ENCODE measurements at regions not wholly inside any gene's neighbourhood (a gene's known extent, or its start where the extent isn't known, plus 50 kb on each side); places are given as distances from the start of the nearest gene placed in this dataset.
A peak's percentile ranks its signal among the peaks of the same experiment; 100 is the strongest.

DNA sequence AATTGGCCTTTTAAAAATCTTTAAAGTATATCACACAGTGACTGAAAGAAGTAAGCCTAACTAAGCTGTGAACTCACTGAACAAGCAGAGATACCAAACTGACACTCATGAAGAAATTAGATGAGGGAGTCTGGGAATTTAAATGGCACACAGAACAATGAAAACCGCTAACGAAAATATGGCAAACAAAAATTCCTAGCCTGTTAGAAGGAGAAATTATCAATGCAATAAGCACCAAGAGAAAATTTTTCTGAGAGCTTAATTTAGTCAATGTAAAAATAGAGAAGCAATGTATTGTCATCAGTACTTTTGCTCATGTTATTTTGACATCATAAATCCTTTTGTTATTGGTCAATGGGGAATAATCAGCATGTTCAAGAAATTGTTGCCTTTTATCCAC, 291.1 kb upstream of the PDZRN3 start:
- H3K27ac ChIP-seq (ENCODE audit: insufficient read depth, low read length, poor library complexity, severe bottlenecking) = no peak overlapping the region
- H3K36me3 ChIP-seq (ENCODE audit: control insufficient read depth, insufficient read depth, low read length) = no peaks in the 10 kb centered on the region
- Mint-ChIP-seq H3K27me3 (no peaks in the 10 kb centered on the region), H3K36me3 (no peaks in the 10 kb centered on the region), H3K4me1 (no peaks in the 10 kb centered on the region), H3K4me3 (no peak overlapping the region), H3K27ac (no peak overlapping the region), H3K9me3 (peaks cover 0 to 3% (median 2%) of the 10 kb centered on the region in 7 donors)
- no peak for DNase-seq
- H3K27me3 ChIP-seq (ENCODE audit: control insufficient read depth, insufficient read depth, low read length) = no peaks in the 10 kb centered on the region
- H3K9me3 ChIP-seq (ENCODE audit: control insufficient read depth in 2 of 2, low read length in 2 of 2) = no peaks in the 10 kb centered on the region
- ATAC-seq (ENCODE audit: low read depth in 2 of 2) = no peak
- H3K4me1 ChIP-seq (ENCODE audit: control insufficient read depth, insufficient read depth, low read length, poor library complexity, severe bottlenecking) = no peaks in the 10 kb centered on the region
- H3K4me3 ChIP-seq (ENCODE audit: low read depth, low read length) = no peak overlapping the region

DNA sequence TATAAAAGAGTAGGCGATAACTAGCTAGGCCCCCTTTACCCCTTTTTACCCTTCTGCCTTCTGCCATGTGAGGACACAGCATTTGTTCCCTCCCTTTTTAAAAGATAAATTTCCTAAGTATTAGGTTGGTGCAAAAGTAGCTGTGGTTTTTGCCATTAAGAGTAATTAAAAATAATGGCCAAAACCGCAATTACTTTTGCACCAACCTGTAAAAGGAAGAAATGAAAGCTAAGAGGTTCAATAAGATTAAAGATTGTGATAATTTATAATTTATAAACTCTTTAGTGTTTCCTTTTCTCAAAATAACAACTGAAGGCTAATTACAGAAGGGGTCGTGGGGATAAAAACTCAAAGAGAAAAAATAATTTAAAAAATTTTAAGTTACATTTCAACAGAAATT, 283.5 kb upstream of the PDZRN3 start:
- no peak for DNase-seq

DNA sequence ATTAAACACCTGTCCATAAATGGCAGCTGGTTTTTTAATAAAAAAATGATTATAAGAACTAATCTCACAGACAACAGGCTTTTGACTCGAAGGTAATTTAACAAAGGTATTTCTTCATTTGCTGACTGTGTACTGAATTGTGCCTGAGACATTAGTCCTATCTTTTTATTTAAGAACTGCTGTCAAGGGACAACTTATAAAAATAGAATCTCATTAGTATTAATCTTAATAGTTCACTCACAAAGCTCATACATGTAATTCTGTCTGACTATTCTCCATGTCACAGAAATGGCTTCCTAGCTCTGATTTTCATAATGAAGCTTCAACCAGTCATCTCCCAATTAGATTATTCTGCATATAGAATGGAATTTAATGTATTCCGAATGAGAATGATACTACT, 276.9 kb upstream of the PDZRN3 start:
- H3K27ac ChIP-seq (ENCODE audit: insufficient read depth, low read length, poor library complexity, severe bottlenecking) = no peak overlapping the region
- Mint-ChIP-seq H3K4me1 (no peaks in the 10 kb centered on the region), H3K9me3 (peaks cover 0 to 9% (median 4%) of the 10 kb centered on the region in 7 donors), H3K27ac (no peak overlapping the region), H3K27me3 (no peaks in the 10 kb centered on the region), H3K36me3 (no peaks in the 10 kb centered on the region), H3K4me3 (no peak overlapping the region)
- ATAC-seq (ENCODE audit: low read depth in 2 of 2) = no peak
- H3K4me3 ChIP-seq (ENCODE audit: low read depth, low read length) = no peak overlapping the region
- no peaks in the 10 kb centered on the region for H3K4me1 ChIP-seq (ENCODE audit: control insufficient read depth, insufficient read depth, low read length, poor library complexity, severe bottlenecking)
- H3K9me3 ChIP-seq (ENCODE audit: control insufficient read depth in 2 of 2, low read length in 2 of 2) = no peaks in the 10 kb centered on the region
- H3K36me3 ChIP-seq (ENCODE audit: control insufficient read depth, insufficient read depth, low read length) = no peaks in the 10 kb centered on the region
- no peaks in the 10 kb centered on the region for H3K27me3 ChIP-seq (ENCODE audit: control insufficient read depth, insufficient read depth, low read length)
- DNase-seq = no peak

More for the DNA sequence above, 283.5 kb upstream of the PDZRN3 start:
- Mint-ChIP-seq H3K36me3 (no peaks in the 10 kb centered on the region), H3K27me3 (no peaks in the 10 kb centered on the region), H3K9me3 (peaks cover 0 to 11% (median 7%) of the 10 kb centered on the region in 7 donors), H3K27ac (no peak overlapping the region), H3K4me1 (no peaks in the 10 kb centered on the region), H3K4me3 (no peak overlapping the region)
- Histone ChIP-seq H3K27me3 (ENCODE audit: control insufficient read depth, insufficient read depth, low read length) (no peaks in the 10 kb centered on the region), H3K4me1 (ENCODE audit: control insufficient read depth, insufficient read depth, low read length, poor library complexity, severe bottlenecking) (no peaks in the 10 kb centered on the region), H3K4me3 (ENCODE audit: low read depth, low read length) (no peak overlapping the region), H3K27ac (ENCODE audit: insufficient read depth, low read length, poor library complexity, severe bottlenecking) (no peak overlapping the region), H3K36me3 (ENCODE audit: control insufficient read depth, insufficient read depth, low read length) (no peaks in the 10 kb centered on the region), H3K9me3 (ENCODE audit: control insufficient read depth in 2 of 2, low read length in 2 of 2) (no peaks in the 10 kb centered on the region)
- ATAC-seq (ENCODE audit: low read depth in 2 of 2) = no peak

DNA sequence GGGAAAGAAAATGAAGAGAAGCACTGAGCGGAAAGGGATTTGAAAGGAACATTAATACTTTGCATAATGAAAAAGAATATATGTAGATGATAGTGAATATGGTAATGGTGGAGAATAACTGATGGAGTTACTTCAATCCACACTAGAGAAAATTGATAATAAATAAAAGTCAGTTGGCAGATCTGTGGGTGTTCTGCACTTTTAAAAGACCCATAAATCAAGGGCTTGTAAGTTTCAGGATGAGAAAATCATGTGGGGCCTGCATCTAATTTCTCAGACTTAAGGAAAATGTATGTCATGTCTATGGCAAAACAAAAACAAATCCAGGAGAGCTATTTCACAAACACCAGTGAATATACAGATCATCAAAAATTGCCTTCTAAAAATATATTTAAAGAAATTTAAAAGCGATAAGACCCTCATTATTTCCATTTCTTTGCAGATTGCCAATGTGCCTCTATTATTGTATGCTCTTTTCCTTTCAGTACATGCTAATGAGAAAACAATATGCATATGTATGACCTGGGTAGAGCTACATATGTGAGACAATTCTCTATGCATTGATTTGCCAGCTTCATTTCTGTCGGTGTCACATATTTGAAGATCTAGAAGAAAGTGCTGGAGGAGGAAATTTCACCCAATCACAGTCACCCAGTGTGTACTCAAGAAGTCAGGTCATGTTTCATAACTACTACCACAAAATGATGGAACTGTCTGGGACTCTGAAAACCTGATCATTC, 269.9 kb upstream of the PDZRN3 start:
- Mint-ChIP-seq H3K27ac (no peak overlapping the region), H3K36me3 (no peaks in the 10 kb centered on the region), H3K4me1 (no peaks in the 10 kb centered on the region), H3K27me3 (peaks cover 5% of the 10 kb centered on the region), H3K9me3 (peaks cover 0 to 9% (median 5%) of the 10 kb centered on the region in 7 donors), H3K4me3 (no peak overlapping the region)
- DNase-seq (no peak), ATAC-seq (ENCODE audit: low read depth in 2 of 2) (no peak)
- no peak overlapping the region for H3K27ac ChIP-seq (ENCODE audit: insufficient read depth, low read length, poor library complexity, severe bottlenecking)
- no peaks in the 10 kb centered on the region for H3K36me3 ChIP-seq (ENCODE audit: control insufficient read depth, insufficient read depth, low read length)
- H3K27me3 ChIP-seq (ENCODE audit: control insufficient read depth, insufficient read depth, low read length) = no peaks in the 10 kb centered on the region
- H3K4me3 ChIP-seq (ENCODE audit: low read depth, low read length) = no peak overlapping the region
- no peaks in the 10 kb centered on the region for H3K9me3 ChIP-seq (ENCODE audit: control insufficient read depth in 2 of 2, low read length in 2 of 2)
- H3K4me1 ChIP-seq (ENCODE audit: control insufficient read depth, insufficient read depth, low read length, poor library complexity, severe bottlenecking) = no peaks in the 10 kb centered on the region

DNA sequence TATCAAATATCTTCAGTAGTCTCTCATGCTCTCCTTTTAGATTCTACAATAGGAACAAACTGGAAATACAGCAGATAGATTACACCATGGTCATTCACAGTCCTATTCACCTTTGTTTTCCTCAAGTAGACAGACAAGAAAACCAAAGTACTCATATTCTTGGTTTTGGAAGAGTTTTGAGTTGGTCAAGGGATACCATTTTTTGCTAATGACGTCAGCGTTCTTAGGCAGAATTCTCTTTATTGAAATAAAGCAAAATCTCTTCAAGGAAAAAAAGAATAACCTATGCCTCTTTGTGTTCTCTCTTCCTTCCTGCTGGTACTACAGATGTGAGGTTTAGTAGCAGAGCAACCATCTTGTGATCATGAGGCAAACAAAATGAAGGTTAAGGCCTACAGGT, 268.3 kb upstream of the PDZRN3 start:
- H3K9me3 ChIP-seq (ENCODE audit: control insufficient read depth in 2 of 2, low read length in 2 of 2) = no peaks in the 10 kb centered on the region
- H3K4me1 ChIP-seq (ENCODE audit: control insufficient read depth, insufficient read depth, low read length, poor library complexity, severe bottlenecking) = no peaks in the 10 kb centered on the region
- no peaks in the 10 kb centered on the region for H3K36me3 ChIP-seq (ENCODE audit: control insufficient read depth, insufficient read depth, low read length)
- peaks cover 0 to 12% (median 4%) of the 10 kb centered on the region in 7 donors for H3K9me3 Mint-ChIP-seq
- no peak overlapping the region for H3K27ac ChIP-seq (ENCODE audit: insufficient read depth, low read length, poor library complexity, severe bottlenecking)
- no peaks in the 10 kb centered on the region for H3K4me1 Mint-ChIP-seq
- H3K36me3 Mint-ChIP-seq = no peaks in the 10 kb centered on the region
- DNase-seq = no peak
- no peak overlapping the region for H3K4me3 Mint-ChIP-seq
- ATAC-seq (ENCODE audit: low read depth in 2 of 2) = no peak
- no peaks in the 10 kb centered on the region for H3K27me3 ChIP-seq (ENCODE audit: control insufficient read depth, insufficient read depth, low read length)
- no peak overlapping the region for H3K27ac Mint-ChIP-seq
- H3K4me3 ChIP-seq (ENCODE audit: low read depth, low read length) = no peak overlapping the region
- H3K27me3 Mint-ChIP-seq = peaks cover 5% of the 10 kb centered on the region

DNA sequence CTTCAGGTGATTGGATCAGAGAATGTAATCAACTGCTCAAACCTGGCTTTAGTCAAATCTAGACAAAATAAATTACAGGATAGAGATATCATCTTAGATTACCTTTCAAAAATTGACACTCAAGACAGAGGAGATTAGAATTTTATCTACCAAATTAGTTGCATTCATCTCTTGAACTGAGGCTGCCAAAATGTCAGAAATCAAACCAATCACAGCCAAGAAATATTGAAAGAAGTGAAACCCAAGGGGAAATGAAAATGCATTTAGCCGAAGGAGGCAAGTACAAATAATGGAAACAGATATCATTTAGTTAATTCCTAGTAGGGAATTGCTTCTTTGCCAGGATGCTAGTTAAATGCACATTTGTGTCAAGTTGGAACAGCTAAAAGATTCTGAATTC, 261.1 kb upstream of the PDZRN3 start:
- DNase-seq (no peak), ATAC-seq (ENCODE audit: low read depth in 2 of 2) (no peak)
- H3K27ac ChIP-seq (ENCODE audit: insufficient read depth, low read length, poor library complexity, severe bottlenecking) = no peak overlapping the region
- no peaks in the 10 kb centered on the region for H3K9me3 ChIP-seq (ENCODE audit: control insufficient read depth in 2 of 2, low read length in 2 of 2)
- peak overlapping the region in 1 of 3 donors; percentile 20 for H3K27ac Mint-ChIP-seq
- no peaks in the 10 kb centered on the region for H3K36me3 ChIP-seq (ENCODE audit: control insufficient read depth, insufficient read depth, low read length)
- H3K27me3 ChIP-seq (ENCODE audit: control insufficient read depth, insufficient read depth, low read length) = no peaks in the 10 kb centered on the region
- H3K4me1 Mint-ChIP-seq = no peaks in the 10 kb centered on the region
- no peaks in the 10 kb centered on the region for H3K27me3 Mint-ChIP-seq
- H3K4me3 Mint-ChIP-seq = no peak overlapping the region
- H3K4me3 ChIP-seq (ENCODE audit: low read depth, low read length) = no peak overlapping the region
- no peaks in the 10 kb centered on the region for H3K4me1 ChIP-seq (ENCODE audit: control insufficient read depth, insufficient read depth, low read length, poor library complexity, severe bottlenecking)
- H3K36me3 Mint-ChIP-seq = no peaks in the 10 kb centered on the region
- H3K9me3 Mint-ChIP-seq = peaks cover 1 to 13% (median 10%) of the 10 kb centered on the region in 7 donors

DNA sequence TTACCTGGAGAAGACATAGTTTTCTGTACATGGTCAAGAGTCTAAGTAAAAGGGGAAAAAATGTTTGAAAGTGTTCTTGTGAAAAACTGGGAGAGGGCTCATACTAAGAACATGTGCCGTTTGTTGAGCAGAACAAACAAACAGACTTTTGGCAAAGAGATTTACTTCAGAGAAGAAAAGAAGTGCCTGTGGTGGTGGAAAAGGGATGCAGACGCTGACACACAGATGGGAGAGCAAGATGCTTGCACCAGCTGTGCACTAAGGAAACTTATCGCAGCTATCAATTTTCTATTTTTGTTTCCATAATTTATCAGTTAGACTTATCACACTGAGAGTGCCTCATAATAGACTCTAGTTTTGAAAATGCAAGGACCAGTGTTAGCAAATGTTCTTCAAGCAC, 259.6 kb upstream of the PDZRN3 start:
- H3K9me3 ChIP-seq (ENCODE audit: control insufficient read depth in 2 of 2, low read length in 2 of 2) = no peaks in the 10 kb centered on the region
- Mint-ChIP-seq H3K4me3 (no peak overlapping the region), H3K4me1 (no peaks in the 10 kb centered on the region), H3K27ac (no peak overlapping the region), H3K27me3 (peaks cover 5% of the 10 kb centered on the region), H3K9me3 (peaks cover 2 to 15% (median 8%) of the 10 kb centered on the region in 7 donors), H3K36me3 (no peaks in the 10 kb centered on the region)
- no peak for ATAC-seq (ENCODE audit: low read depth in 2 of 2)
- no peaks in the 10 kb centered on the region for H3K27me3 ChIP-seq (ENCODE audit: control insufficient read depth, insufficient read depth, low read length)
- H3K36me3 ChIP-seq (ENCODE audit: control insufficient read depth, insufficient read depth, low read length) = no peaks in the 10 kb centered on the region
- H3K4me1 ChIP-seq (ENCODE audit: control insufficient read depth, insufficient read depth, low read length, poor library complexity, severe bottlenecking) = no peaks in the 10 kb centered on the region
- no peak for DNase-seq
- no peak overlapping the region for H3K4me3 ChIP-seq (ENCODE audit: low read depth, low read length)
- H3K27ac ChIP-seq (ENCODE audit: insufficient read depth, low read length, poor library complexity, severe bottlenecking) = no peak overlapping the region

DNA sequence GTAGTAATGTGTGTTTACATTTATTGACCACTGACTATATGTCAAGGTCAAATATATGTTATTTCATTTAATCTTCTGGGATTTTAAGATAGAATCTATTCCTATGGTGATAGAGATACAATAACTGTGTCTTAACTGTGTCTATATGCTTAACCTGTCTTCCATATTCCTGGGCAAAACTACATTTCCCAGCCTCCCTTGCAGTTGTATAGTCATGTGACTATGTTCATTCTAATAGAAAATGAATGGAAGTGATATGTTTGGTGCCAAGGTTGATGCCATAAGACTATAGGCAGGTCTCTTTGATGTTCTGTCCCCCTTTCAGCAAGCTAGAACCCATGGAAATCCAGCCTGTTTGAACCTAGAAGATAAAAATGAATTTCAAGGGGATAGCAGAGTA, 258.8 kb upstream of the PDZRN3 start:
- H3K4me3 ChIP-seq (ENCODE audit: low read depth, low read length) = no peak overlapping the region
- Mint-ChIP-seq H3K36me3 (no peaks in the 10 kb centered on the region), H3K9me3 (peaks cover 3 to 15% (median 8%) of the 10 kb centered on the region in 7 donors), H3K27ac (no peak overlapping the region), H3K4me1 (no peaks in the 10 kb centered on the region), H3K4me3 (no peak overlapping the region), H3K27me3 (peaks cover 5% of the 10 kb centered on the region)
- DNase-seq = no peak
- no peak for ATAC-seq (ENCODE audit: low read depth in 2 of 2)
- no peak overlapping the region for H3K27ac ChIP-seq (ENCODE audit: insufficient read depth, low read length, poor library complexity, severe bottlenecking)
- no peaks in the 10 kb centered on the region for H3K9me3 ChIP-seq (ENCODE audit: control insufficient read depth in 2 of 2, low read length in 2 of 2)
- no peaks in the 10 kb centered on the region for H3K27me3 ChIP-seq (ENCODE audit: control insufficient read depth, insufficient read depth, low read length)
- H3K36me3 ChIP-seq (ENCODE audit: control insufficient read depth, insufficient read depth, low read length) = no peaks in the 10 kb centered on the region
- no peaks in the 10 kb centered on the region for H3K4me1 ChIP-seq (ENCODE audit: control insufficient read depth, insufficient read depth, low read length, poor library complexity, severe bottlenecking)

All from CD4-positive, CD25-positive, alpha-beta regulatory T cell (primary cell).